SU-DHL-6 (cell line): ENCODE measurements at regions not wholly inside any gene's neighbourhood (a gene's known extent, or its start where the extent isn't known, plus 50 kb on each side); places are given as distances from the start of the nearest gene placed in this dataset.

Source experiments
- EZH2phosphoT487 ChIP-seq: fragments of 200-600 bp; sonication (generic), shearing (Covaris generic); conservative IDR thresholded peaks from 2 replicates; pipeline ENCODE4 v1.6.1; 2018; ENCODE audit warnings: mild to moderate bottlenecking, antibody characterized with exemption, low read length, moderate library complexity, mixed read lengths
- TF ChIP-seq, protein P1 (sequence below): fragments of 200-600 bp; sonication (generic); IDR thresholded peaks from one replicate; pipeline ENCODE4 v1.5.1; 2017; ENCODE audit warnings: antibody characterized with exemption, mild to moderate bottlenecking, low read length, moderate library complexity; ENCODE audit not compliant: insufficient read depth, poor library complexity, severe bottlenecking

DNA sequence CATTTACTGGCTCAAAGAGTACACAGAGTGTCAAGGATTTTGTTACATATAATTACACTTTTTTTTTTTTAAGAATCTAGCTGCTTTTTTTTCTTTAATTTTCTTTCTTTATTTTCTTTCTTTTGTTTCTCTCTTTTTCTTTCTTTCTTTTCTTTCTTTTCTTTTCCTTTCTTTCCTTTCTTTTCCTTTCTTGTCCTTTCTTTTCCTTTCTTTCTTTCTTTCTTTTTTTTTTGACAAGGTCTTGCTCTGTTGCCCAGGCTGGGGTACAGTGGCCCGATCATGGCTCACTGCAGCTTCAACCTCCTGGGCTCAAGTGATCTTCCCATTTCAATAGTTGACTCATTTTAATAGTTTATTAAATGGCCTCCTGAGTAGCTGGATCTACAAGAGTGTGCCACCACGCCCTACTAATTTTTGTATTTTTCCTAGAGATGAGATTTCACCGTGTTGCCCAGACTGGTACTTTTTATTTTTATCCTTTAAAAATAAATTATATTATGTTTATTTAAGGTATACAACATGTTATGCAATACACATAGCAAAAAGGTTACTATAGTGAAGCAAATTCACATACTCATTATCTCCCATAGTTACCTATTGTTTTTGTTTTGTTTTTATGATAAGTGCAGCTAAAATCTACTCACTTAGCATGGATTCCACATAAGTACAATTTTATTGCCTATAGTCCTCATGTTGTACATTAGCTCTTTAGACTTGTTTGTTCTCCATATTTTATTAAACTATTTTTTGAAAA is 381.5 kb upstream of the KLF4 start:
- TF ChIP-seq, protein P1, sequence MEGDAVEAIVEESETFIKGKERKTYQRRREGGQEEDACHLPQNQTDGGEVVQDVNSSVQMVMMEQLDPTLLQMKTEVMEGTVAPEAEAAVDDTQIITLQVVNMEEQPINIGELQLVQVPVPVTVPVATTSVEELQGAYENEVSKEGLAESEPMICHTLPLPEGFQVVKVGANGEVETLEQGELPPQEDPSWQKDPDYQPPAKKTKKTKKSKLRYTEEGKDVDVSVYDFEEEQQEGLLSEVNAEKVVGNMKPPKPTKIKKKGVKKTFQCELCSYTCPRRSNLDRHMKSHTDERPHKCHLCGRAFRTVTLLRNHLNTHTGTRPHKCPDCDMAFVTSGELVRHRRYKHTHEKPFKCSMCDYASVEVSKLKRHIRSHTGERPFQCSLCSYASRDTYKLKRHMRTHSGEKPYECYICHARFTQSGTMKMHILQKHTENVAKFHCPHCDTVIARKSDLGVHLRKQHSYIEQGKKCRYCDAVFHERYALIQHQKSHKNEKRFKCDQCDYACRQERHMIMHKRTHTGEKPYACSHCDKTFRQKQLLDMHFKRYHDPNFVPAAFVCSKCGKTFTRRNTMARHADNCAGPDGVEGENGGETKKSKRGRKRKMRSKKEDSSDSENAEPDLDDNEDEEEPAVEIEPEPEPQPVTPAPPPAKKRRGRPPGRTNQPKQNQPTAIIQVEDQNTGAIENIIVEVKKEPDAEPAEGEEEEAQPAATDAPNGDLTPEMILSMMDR, result no peak
- TF ChIP-seq EZH2phosphoT487, result no peak
